Endothelial cell of umbilical vein (primary cell): ENCODE measurements at regions not wholly inside any gene's neighbourhood (a gene's known extent, or its start where the extent isn't known, plus 50 kb on each side); places are given as distances from the start of the nearest gene placed in this dataset.

Experiments
- BruUV-seq: library from RNA; stranded (reverse); fragments of 400-500 nt; replicated peaks from 2 replicates; lab custom pipeline; 2021; lab: Mats Ljungman, UMichigan
- CTCF ChIA-PET: fragments of 300-600, 350-600 bp; sonication (Branson Sonifier 250); formaldehyde crosslinking; loops from one replicate; lab custom pipeline; 2021; ENCODE audit warnings: antibody characterized with exemption, inconsistent platforms; lab: Charles Lee
- POLR2A ChIA-PET: fragments of 300-600, 350-600 bp; sonication (Branson Sonifier 250); formaldehyde crosslinking; loops from one replicate; lab custom pipeline; 2021; ENCODE audit warnings: antibody characterized with exemption, inconsistent platforms; lab: Charles Lee
- DNase-seq: peaks from one replicate; pipeline ENCODE4 v3.0.0-alpha.2; 2011; ENCODE audit warnings: low read depth, low spot score
- FAIRE-seq: peaks from 2 replicates; lab custom pipeline; 2011; peaks lifted over from hg19 to GRCh38; lab: Jason Lieb, UNC
- H2AFZ ChIP-seq: 2 replicates; pipeline ENCODE4 v1.6.0; 2012; ENCODE audit warnings: low read depth, low read length, control low read depth, inconsistent platforms
- H3K27ac ChIP-seq: 2 replicates; pipeline ENCODE4 v1.5.1; 2011; ENCODE audit warnings: low read depth, mild to moderate bottlenecking, control low read depth, low read length, moderate library complexity; ENCODE audit not compliant: insufficient read depth
- H3K27me3 ChIP-seq, 2 experiments: 2 replicates each; pipeline versions ENCODE4 v1.6.0 to v1.6.1; 2011; ENCODE audit warnings: low read length in 2 of 2, mixed read lengths in 1 of 2; ENCODE audit not compliant: control insufficient read depth in 2 of 2, insufficient read depth in 2 of 2
- H3K36me3 ChIP-seq, 2 experiments: 2 replicates in 1 of 2; 3 replicates in 1 of 2; pipeline ENCODE4 v1.5.1; 2011; ENCODE audit warnings: low read length in 2 of 2, mild to moderate bottlenecking in 1 of 2, moderate library complexity in 1 of 2; ENCODE audit not compliant: control insufficient read depth in 2 of 2, insufficient read depth in 2 of 2; ENCODE audit errors: extremely low read depth in 1 of 2
- H3K4me1 ChIP-seq: 3 replicates; pipeline ENCODE4 v1.5.1; 2011; ENCODE audit warnings: mild to moderate bottlenecking, low read length; ENCODE audit not compliant: control insufficient read depth, insufficient read depth; ENCODE audit errors: extremely low read depth
- H3K4me2 ChIP-seq: 2 replicates; pipeline ENCODE4 v1.6.1; 2011; ENCODE audit warnings: low read length, control low read depth, mixed read lengths; ENCODE audit not compliant: insufficient read depth
- H3K4me3 ChIP-seq, 3 experiments: fragments of 200-600 bp in 1 of 3; sonication (generic), shearing (Covaris generic) in 1 of 3; replicated peaks in 1 of 3; 2 replicates each; pipeline ENCODE4 v1.5.1; 2011 to 2016; ENCODE audit warnings: control low read depth in 3 of 3, low read length in 3 of 3, mild to moderate bottlenecking in 2 of 3, inconsistent platforms in 1 of 3, low read depth in 1 of 3, moderate library complexity in 1 of 3; ENCODE audit not compliant: insufficient read depth in 1 of 3
- H3K79me2 ChIP-seq: 2 replicates; pipeline ENCODE4 v1.6.0; 2012; ENCODE audit warnings: low read length, inconsistent platforms; ENCODE audit not compliant: control insufficient read depth, insufficient read depth
- H3K9ac ChIP-seq: replicated peaks from 2 replicates; pipeline ENCODE3; 2011; ENCODE audit warnings: low read length, control low read depth; ENCODE audit not compliant: insufficient read depth; ENCODE audit errors: extremely low read depth
- H3K9me1 ChIP-seq: replicated peaks from 3 replicates; pipeline ENCODE4 v1.6.0; 2011; ENCODE audit warnings: mild to moderate bottlenecking, low read length; ENCODE audit not compliant: control insufficient read depth, insufficient read depth; ENCODE audit errors: extremely low read depth
- H3K9me3 ChIP-seq: replicated peaks from 2 replicates; pipeline ENCODE4 v1.5.1; 2012; ENCODE audit warnings: low read length, inconsistent platforms; ENCODE audit not compliant: control insufficient read depth, insufficient read depth
- H4K20me1 ChIP-seq: replicated peaks from 2 replicates; pipeline ENCODE3; 2011; ENCODE audit warnings: mild to moderate bottlenecking, low read length; ENCODE audit not compliant: control insufficient read depth, insufficient read depth; ENCODE audit errors: extremely low read depth
- CTCF ChIP-seq, 2 donors: IDR thresholded peaks; 1 replicate in 1 of 2; 2 replicates in 1 of 2; pipeline ENCODE4 v1.5.1; 2011; ENCODE audit warnings: low read length in 2 of 2, mild to moderate bottlenecking in 2 of 2, moderate library complexity in 2 of 2, control low read depth in 1 of 2, inconsistent platforms in 1 of 2, low read depth in 1 of 2; ENCODE audit not compliant: insufficient read depth in 1 of 2; ENCODE audit errors: extremely low read depth in 1 of 2
- EZH2 ChIP-seq: IDR thresholded peaks from 2 replicates; pipeline ENCODE4 v1.6.1; 2012; ENCODE audit warnings: borderline replicate concordance, low read depth, mild to moderate bottlenecking, moderate library complexity, low read length, inconsistent platforms; ENCODE audit not compliant: severe bottlenecking
- FOS ChIP-seq: IDR thresholded peaks from 2 replicates; pipeline ENCODE4 v1.6.1; 2011; ENCODE audit warnings: mild to moderate bottlenecking, low read length, moderate library complexity, borderline replicate concordance; ENCODE audit not compliant: insufficient read depth
- GATA2 ChIP-seq: IDR thresholded peaks from 2 replicates; pipeline ENCODE4 v1.7.0; 2011; ENCODE audit warnings: low read depth, mild to moderate bottlenecking, moderate library complexity, mixed read lengths, low read length; ENCODE audit not compliant: insufficient read length, insufficient read depth
- JUN ChIP-seq: IDR thresholded peaks from 2 replicates; pipeline ENCODE4 v1.6.1; 2011; ENCODE audit warnings: borderline replicate concordance, low read depth; ENCODE audit not compliant: insufficient read length, insufficient read depth
- MAX ChIP-seq: IDR thresholded peaks from 2 replicates; pipeline ENCODE4 v1.6.1; 2011; ENCODE audit not compliant: insufficient read depth, insufficient read length
- MYC ChIP-seq: IDR thresholded peaks from one replicate; pipeline ENCODE4 v1.6.1; 2011; ENCODE audit warnings: mild to moderate bottlenecking, low read depth, low read length
- POLR2A ChIP-seq: IDR thresholded peaks from 2 replicates; pipeline ENCODE4 v1.6.1; 2012; ENCODE audit warnings: low read depth, mild to moderate bottlenecking, control low read depth, low read length
- POLR2AphosphoS5 ChIP-seq: IDR thresholded peaks from 2 replicates; pipeline ENCODE4 v1.6.1; 2012; ENCODE audit warnings: low read depth, mild to moderate bottlenecking, control low read depth, low read length, moderate library complexity; ENCODE audit not compliant: insufficient read depth
- dilution Hi-C: fragments of 300-500 bp; cut with MboI; formaldehyde crosslinking; loops from one replicate; pipeline ENCODE4 v1.15.0; 2019; ENCODE audit warnings: low sequenced_read_pairs; ENCODE audit not compliant: extremely low pct_ligation_motif_present
- intact Hi-C: fragments of 100-400 bp; cut with micrococcal nuclease; formaldehyde crosslinking; loops from one replicate; pipeline ENCODE4 v1.10.0; 2022

- intact Hi-C loops (no loop called here), dilution Hi-C loops (no loop called here)
- Histone ChIP-seq H3K9ac (no peak overlapping the region), H3K9me1 (no peaks in the 10 kb centered on the region), H3K4me3 (no peak overlapping the region), H3K4me2 (no peak overlapping the region), H4K20me1 (no peaks in the 10 kb centered on the region), H3K4me1 (peaks cover 30% of the 10 kb centered on the region), H3K27ac (no peak overlapping the region), H3K36me3 (no peaks in the 10 kb centered on the region), H2AFZ (no peak overlapping the region), H3K9me3 (no peaks in the 10 kb centered on the region), H3K27me3 (no peaks in the 10 kb centered on the region), H3K79me2 (no peaks in the 10 kb centered on the region)
- FAIRE-seq (no peak), DNase-seq (no peak)
- CTCF ChIA-PET = interaction anchor here (1.0 to 1.3 kb wide), 2 partner anchors 7 to 9 kb away, joined by 3 read pairs; no protein-coding TSS in a partner anchor
- TF ChIP-seq EZH2 (no peak), GATA2 (no peak), FOS (no peak), MYC (no peak), POLR2AphosphoS5 (no peak), POLR2A (no peak), MAX (no peak), JUN (no peak), CTCF (IDR thresholded peaks at IDR 0.05; ENCODE audit: extremely low read depth in 1 of 2, insufficient read depth in 1 of 2, low read depth in 1 of 2, low read length in 2 of 2) (no peak)
- POLR2A ChIA-PET = no interaction called here
- BruUV-seq = no TSS peak
Observed at GRCh38 chr3:150352931-150353330, 55.2 kb upstream of the TSC22D2 start.
